NT2/D1 (cell line): ENCODE measurements at regions not wholly inside any gene's neighbourhood (a gene's known extent, or its start where the extent isn't known, plus 50 kb on each side); places are given as distances from the start of the nearest gene placed in this dataset.
A peak's percentile ranks its signal among the peaks of the same experiment; 100 is the strongest.
"Not testable (repeated sequence)": the region's sequence is repeated elsewhere in the genome, so short reads cannot be mapped to it uniquely, and the experiment has no call there.

Experiments used
- DNase-seq: peaks from one replicate; pipeline ENCODE4 v3.0.0-alpha.2; 2011; ENCODE audit warnings: low read depth, low spot score
- H3K27me3 ChIP-seq: 2 replicates; pipeline ENCODE4 v1.6.0; 2011; ENCODE audit warnings: mild to moderate bottlenecking; ENCODE audit not compliant: insufficient read length, insufficient read depth
- H3K36me3 ChIP-seq: 2 replicates; pipeline ENCODE4 v1.6.1; 2011; ENCODE audit warnings: mild to moderate bottlenecking, low read length, mixed read lengths; ENCODE audit not compliant: insufficient read depth, insufficient read length
- H3K4me1 ChIP-seq: 2 replicates; pipeline ENCODE4 v1.5.1; 2011; ENCODE audit not compliant: insufficient read depth, insufficient read length
- H3K4me3 ChIP-seq: 2 replicates; pipeline ENCODE4 v1.5.1; 2011; ENCODE audit warnings: low read depth; ENCODE audit not compliant: insufficient read length
- H3K9ac ChIP-seq: 2 replicates; pipeline ENCODE4 v1.6.0; 2011; ENCODE audit warnings: low read depth; ENCODE audit not compliant: insufficient read length
- H3K9me3 ChIP-seq: 2 replicates; pipeline ENCODE4 v1.5.1; 2011; ENCODE audit warnings: mild to moderate bottlenecking, low read length; ENCODE audit not compliant: insufficient read depth
- SUZ12 ChIP-seq: IDR thresholded peaks from 2 replicates; pipeline ENCODE4 v1.6.1; 2011; ENCODE audit not compliant: insufficient read length, insufficient read depth; ENCODE audit errors: extremely low read depth
- YY1 ChIP-seq: IDR thresholded peaks from 2 replicates; pipeline ENCODE4 v1.6.1; 2011; ENCODE audit not compliant: insufficient read length, insufficient read depth
- ZNF274 ChIP-seq: IDR thresholded peaks from 2 replicates; pipeline ENCODE4 v1.6.1; 2011; ENCODE audit warnings: mild to moderate bottlenecking, low read depth, low read length

GRCh38 chr15:77909182-77909940 is 168.2 kb downstream of the TBC1D2B start:
- DNase-seq = no peak
- Histone ChIP-seq H3K36me3 (no peaks in the 10 kb centered on the region), H3K4me3 (no peak overlapping the region), H3K9me3 (no peaks in the 10 kb centered on the region), H3K9ac (no peak overlapping the region), H3K27me3 (no peaks in the 10 kb centered on the region), H3K4me1 (peaks cover 6% of the 10 kb centered on the region)
- TF ChIP-seq ZNF274 = no peak
- no peak for TF ChIP-seq SUZ12
- no peak for TF ChIP-seq YY1

- H3K9me3 ChIP-seq, H3K27me3 ChIP-seq, H3K36me3 ChIP-seq: not testable (repeated sequence)
These were observed 168.8 kb downstream of the TBC1D2B start for GRCh38 chr15:77908752-77909111.

GRCh38 chr15:77907824-77908751 is 169.4 kb downstream of the TBC1D2B start:
- Histone ChIP-seq H3K36me3 (no peaks in the 10 kb centered on the region), H3K9me3 (no peaks in the 10 kb centered on the region), H3K27me3 (no peaks in the 10 kb centered on the region), H3K9ac (peak overlapping the region; percentile 33), H3K4me3 (no peak overlapping the region), H3K4me1 (peaks cover 9% of the 10 kb centered on the region)
- TF ChIP-seq ZNF274 = no peak
- no peak for TF ChIP-seq SUZ12
- peak; percentile 84 for DNase-seq

More at GRCh38 chr15:77908752-77909111, 168.8 kb downstream of the TBC1D2B start:
- not testable (repeated sequence) for H3K4me1 ChIP-seq, DNase-seq, H3K4me3 ChIP-seq
- H3K9ac ChIP-seq = peak overlapping the region; percentile 33

- not testable (repeated sequence) for H3K4me1 ChIP-seq, H3K9me3 ChIP-seq, H3K9ac ChIP-seq, DNase-seq, H3K36me3 ChIP-seq, H3K4me3 ChIP-seq, H3K27me3 ChIP-seq
These were observed 171.2 kb downstream of the TBC1D2B start for GRCh38 chr15:77906062-77906990.

GRCh38 chr15:77905301-77905920 is 172.1 kb downstream of the TBC1D2B start:
- Histone ChIP-seq H3K4me3 (no peak overlapping the region), H3K4me1 (peaks cover 10% of the 10 kb centered on the region), H3K36me3 (no peaks in the 10 kb centered on the region), H3K9me3 (no peaks in the 10 kb centered on the region), H3K9ac (no peak overlapping the region), H3K27me3 (no peaks in the 10 kb centered on the region)
- DNase-seq = no peak
- TF ChIP-seq YY1 = no peak
- no peak for TF ChIP-seq ZNF274
- TF ChIP-seq SUZ12 = no peak

- TF ChIP-seq SUZ12 (no peak), YY1 (no peak), ZNF274 (no peak)
- Histone ChIP-seq H3K9me3 (no peaks in the 10 kb centered on the region), H3K9ac (no peak overlapping the region), H3K4me3 (no peak overlapping the region), H3K27me3 (no peaks in the 10 kb centered on the region), H3K4me1 (peaks cover 10% of the 10 kb centered on the region), H3K36me3 (no peaks in the 10 kb centered on the region)
- DNase-seq = no peak
These were observed 172.6 kb downstream of the TBC1D2B start for GRCh38 chr15:77904901-77905300.

GRCh38 chr15:77904436-77904821 is 173.1 kb downstream of the TBC1D2B start:
- Histone ChIP-seq H3K9me3 (no peaks in the 10 kb centered on the region), H3K9ac (no peak overlapping the region), H3K27me3 (no peaks in the 10 kb centered on the region), H3K4me1 (peaks cover 10% of the 10 kb centered on the region), H3K36me3 (no peaks in the 10 kb centered on the region), H3K4me3 (no peak overlapping the region)
- TF ChIP-seq SUZ12 (no peak), YY1 (no peak), ZNF274 (no peak)
- no peak for DNase-seq

- not testable (repeated sequence) for H3K4me1 ChIP-seq, H3K36me3 ChIP-seq, H3K27me3 ChIP-seq, H3K9ac ChIP-seq, DNase-seq, H3K4me3 ChIP-seq, H3K9me3 ChIP-seq
These were observed 173.6 kb downstream of the TBC1D2B start for GRCh38 chr15:77903761-77904435.

GRCh38 chr15:77902921-77903760 is 174.4 kb downstream of the TBC1D2B start:
- H3K36me3 ChIP-seq, H3K4me3 ChIP-seq, H3K9me3 ChIP-seq, DNase-seq, H3K9ac ChIP-seq, H3K4me1 ChIP-seq, H3K27me3 ChIP-seq: not testable (repeated sequence)
